GM12878 (cell line): ENCODE measurements at regions not wholly inside any gene's neighbourhood (a gene's known extent, or its start where the extent isn't known, plus 50 kb on each side); places are given as distances from the start of the nearest gene placed in this dataset.

Experiments used
- ATAC-seq: fragments of 200-7000 bp; cut with Tn5 transposase; 3 replicates; pipeline ENCODE4 v1.9.1; 2020; ENCODE audit warnings: mild to moderate bottlenecking, moderate library complexity
- BruUV-seq: library from RNA; stranded (reverse); fragments of 400-500 nt; replicated peaks from 2 replicates; lab custom pipeline; 2021; lab: Mats Ljungman, UMichigan
- CTCF ChIA-PET: fragments of 300-600 bp; sonication (Branson Sonifier 250); formaldehyde crosslinking; extraction: SDS; loops from one replicate; lab custom pipeline; 2021; ENCODE audit warnings: inconsistent platforms; lab: Yijun Ruan, JAX
- POLR2A ChIA-PET: fragments of 350-600 bp; formaldehyde crosslinking; extraction: SDS; loops from one replicate; lab custom pipeline; 2021; ENCODE audit warnings: inconsistent platforms; lab: Charles Lee
- RAD21 ChIA-PET: fragments of 300-600 bp; sonication (Branson Sonifier 250); formaldehyde crosslinking; loops from one replicate; lab custom pipeline; 2023; ENCODE audit warnings: antibody characterized with exemption; ENCODE audit not compliant: unreplicated experiment; lab: Charles Lee
- SMC1A ChIA-PET: fragments of 300-600 bp; sonication (Branson Sonifier 250); formaldehyde crosslinking; loops from one replicate; lab custom pipeline; 2023; ENCODE audit not compliant: unreplicated experiment, uncharacterized antibody; lab: Charles Lee
- DNase-seq: peaks from one replicate; pipeline ENCODE4 v3.0.0-alpha.2; 2011; ENCODE audit warnings: low read depth, low spot score
- FAIRE-seq: peaks from 3 replicates; lab custom pipeline; 2011; peaks lifted over from hg19 to GRCh38; lab: Jason Lieb, UNC
- H2AFZ ChIP-seq: 2 replicates; pipeline ENCODE4 v1.6.0; 2011; ENCODE audit warnings: low read depth, low read length, control low read depth; ENCODE audit not compliant: control insufficient read depth
- H3K27ac ChIP-seq: 2 replicates; pipeline ENCODE4 v1.5.1; 2011; ENCODE audit warnings: control low read depth; ENCODE audit not compliant: control insufficient read depth, insufficient read depth
- H3K27me3 ChIP-seq, 2 experiments: replicated peaks in 1 of 2; 2 replicates each; pipeline versions ENCODE4 v1.6.0 to v1.6.1; 2011; ENCODE audit warnings: low read length in 1 of 2; ENCODE audit not compliant: control insufficient read depth in 2 of 2, insufficient read depth in 2 of 2
- H3K36me3 ChIP-seq, 2 experiments: 2 replicates each; pipeline ENCODE4 v1.5.1; 2011; ENCODE audit warnings: low read length in 1 of 2; ENCODE audit not compliant: control insufficient read depth in 2 of 2, insufficient read depth in 2 of 2
- H3K4me1 ChIP-seq: 2 replicates; pipeline ENCODE4 v1.6.1; 2011; ENCODE audit warnings: mild to moderate bottlenecking, low read length, moderate library complexity, mixed read lengths; ENCODE audit not compliant: control insufficient read depth, insufficient read depth
- H3K4me2 ChIP-seq: 2 replicates; pipeline ENCODE4 v1.6.0; 2011; ENCODE audit warnings: control low read depth; ENCODE audit not compliant: control insufficient read depth, insufficient read depth
- H3K4me3 ChIP-seq: fragments of 200-600 bp; sonication (generic); 2 replicates; pipeline ENCODE4 v1.5.1; 2016
- H3K79me2 ChIP-seq: 2 replicates; pipeline ENCODE4 v1.6.0; 2011; ENCODE audit warnings: low read length; ENCODE audit not compliant: control insufficient read depth, insufficient read depth
- H3K9ac ChIP-seq: 2 replicates; pipeline ENCODE4 v1.8.0; 2011; ENCODE audit warnings: low read length, control low read depth, mixed read lengths; ENCODE audit not compliant: control insufficient read depth, insufficient read depth
- H3K9me3 ChIP-seq: replicated peaks from 3 replicates; pipeline ENCODE4 v1.5.1; 2011; ENCODE audit warnings: mild to moderate bottlenecking, low read length; ENCODE audit not compliant: control insufficient read depth, insufficient read depth
- H4K20me1 ChIP-seq: 2 replicates; pipeline ENCODE4 v1.6.0; 2011; ENCODE audit not compliant: control insufficient read depth, insufficient read depth
- CREM ChIP-seq: IDR thresholded peaks from 2 replicates; pipeline ENCODE4 v1.6.1; 2014; ENCODE audit warnings: antibody characterized with exemption, low read depth
- MTA2 ChIP-seq: fragments of 450-650 bp; IDR thresholded peaks from 2 replicates; pipeline ENCODE4 v1.6.1; 2016; ENCODE audit warnings: low read depth, mild to moderate bottlenecking, moderate library complexity
- MYC ChIP-seq: IDR thresholded peaks from 2 replicates; pipeline ENCODE4 v1.6.1; 2011; ENCODE audit warnings: mild to moderate bottlenecking, low read length, moderate library complexity, inconsistent platforms; ENCODE audit not compliant: insufficient read depth, insufficient replicate concordance, insufficient read length, severe bottlenecking
- POU2F2 ChIP-seq: IDR thresholded peaks from 3 replicates; pipeline ENCODE4 v1.6.1; 2011; ENCODE audit warnings: low read depth, mild to moderate bottlenecking, low read length, borderline replicate concordance
- WGBS: methylation state at CpG from one replicate; pipeline ENCODE4 v1.1.6; 2016; ENCODE audit warnings: low lambda C conversion rate; ENCODE audit not compliant: insufficient replicate concordance, insufficient coverage; ENCODE audit errors: missing lambda C conversion rate; 5-methylcytosine and 5-hydroxymethylcytosine counted together
- in situ Hi-C: fragments of 300-500 bp; cut with MboI; formaldehyde crosslinking; loops from 9 replicates; pipeline ENCODE4 v1.14.3; 2018; ENCODE audit warnings: mixed read lengths
- intact Hi-C: fragments of 100-400 bp; cut with micrococcal nuclease; formaldehyde crosslinking; loops from one replicate; pipeline ENCODE4 v1.14.2; 2022; ENCODE audit not compliant: unreplicated experiment
- TF ChIP-seq, protein P1 (sequence below): fragments of 450-650 bp; IDR thresholded peaks from 2 replicates; pipeline ENCODE4 v1.6.1; 2014; ENCODE audit warnings: mild to moderate bottlenecking

DNA sequence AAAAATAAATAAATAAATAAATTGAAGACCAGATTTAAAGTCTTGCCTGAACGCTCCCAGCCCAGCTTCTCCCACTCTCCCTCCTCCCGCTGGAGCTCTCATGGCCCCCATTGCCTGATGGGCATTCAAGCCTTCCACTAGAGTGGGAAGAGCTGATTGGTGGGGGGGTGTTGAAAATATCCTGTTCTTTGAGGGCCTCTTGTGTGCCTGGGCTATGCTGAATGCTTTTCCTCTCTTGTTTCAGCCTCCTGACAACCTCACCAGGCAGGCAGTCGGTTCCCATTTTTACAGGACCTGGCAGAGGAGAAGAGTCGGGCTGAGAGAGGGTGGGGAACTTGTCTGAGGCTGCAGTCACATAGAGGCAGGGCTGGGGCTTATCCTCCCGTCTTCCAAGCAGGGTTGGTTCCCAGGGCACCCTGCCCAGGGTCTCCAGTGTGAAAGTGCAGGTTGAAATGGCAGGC lies 59.2 kb upstream of the SSBP3 start:
- Histone ChIP-seq H3K9me3 (no peaks in the 10 kb centered on the region; the same call in 2 of the 3 replicates), H3K27ac (no peak overlapping the region), H3K4me2 (no peak overlapping the region), H3K4me1 (peaks cover 10% of the 10 kb centered on the region), H3K4me3 (no peak overlapping the region), H3K27me3 (no peaks in the 10 kb centered on the region), H4K20me1 (no peaks in the 10 kb centered on the region), H3K79me2 (no peaks in the 10 kb centered on the region), H3K36me3 (no peaks in the 10 kb centered on the region), H3K9ac (no peak overlapping the region), H2AFZ (no peak overlapping the region)
- 25% methylated on average over 5 of the region's 5 CpGs for whole genome bisulfite sequencing
- SMC1A ChIA-PET: interaction anchor here (1.2 kb wide), 1 partner anchor 12 kb away, joined by 3 read pairs; no protein-coding TSS in a partner anchor
- no peak for ATAC-seq
- TF ChIP-seq, protein P1, sequence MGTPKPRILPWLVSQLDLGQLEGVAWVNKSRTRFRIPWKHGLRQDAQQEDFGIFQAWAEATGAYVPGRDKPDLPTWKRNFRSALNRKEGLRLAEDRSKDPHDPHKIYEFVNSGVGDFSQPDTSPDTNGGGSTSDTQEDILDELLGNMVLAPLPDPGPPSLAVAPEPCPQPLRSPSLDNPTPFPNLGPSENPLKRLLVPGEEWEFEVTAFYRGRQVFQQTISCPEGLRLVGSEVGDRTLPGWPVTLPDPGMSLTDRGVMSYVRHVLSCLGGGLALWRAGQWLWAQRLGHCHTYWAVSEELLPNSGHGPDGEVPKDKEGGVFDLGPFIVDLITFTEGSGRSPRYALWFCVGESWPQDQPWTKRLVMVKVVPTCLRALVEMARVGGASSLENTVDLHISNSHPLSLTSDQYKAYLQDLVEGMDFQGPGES: no peak
- no peak for TF ChIP-seq MTA2
- TF ChIP-seq MYC: no peak
- TF ChIP-seq POU2F2: no peak
- no peak for TF ChIP-seq CREM
- RAD21 ChIA-PET: interaction anchor here (1.1 kb wide), 1 partner anchor 58 kb away, joined by 3 read pairs; no protein-coding TSS in a partner anchor
- BruUV-seq: no TSS peak
- no peak for DNase-seq
- POLR2A ChIA-PET: no interaction called here
- FAIRE-seq: no peak
- in situ Hi-C loops (no loop called here), intact Hi-C loops (no loop called here)
- CTCF ChIA-PET: interaction anchor here (1.5 kb wide), 1 partner anchor 192 kb away, joined by 4 read pairs; no protein-coding TSS in a partner anchor
